GM18505 (cell line): ENCODE measurements at regions not wholly inside any gene's neighbourhood (a gene's known extent, or its start where the extent isn't known, plus 50 kb on each side); places are given as distances from the start of the nearest gene placed in this dataset.
"Not testable (repeated sequence)": the region's sequence is repeated elsewhere in the genome, so short reads cannot be mapped to it uniquely, and the experiment has no call there.

ENCODE experiments used
- ATAC-seq: cut with Tn5 transposase; IDR thresholded peaks from one replicate; pipeline ENCODE4 v1.9.1; 2021; ENCODE audit not compliant: unreplicated experiment
- POLR2A ChIP-seq: IDR thresholded peaks from 4 replicates; pipeline ENCODE4 v1.6.1; 2011; ENCODE audit warnings: borderline replicate concordance; ENCODE audit not compliant: insufficient read depth, insufficient read length; ENCODE audit errors: extremely low read depth

DNA sequence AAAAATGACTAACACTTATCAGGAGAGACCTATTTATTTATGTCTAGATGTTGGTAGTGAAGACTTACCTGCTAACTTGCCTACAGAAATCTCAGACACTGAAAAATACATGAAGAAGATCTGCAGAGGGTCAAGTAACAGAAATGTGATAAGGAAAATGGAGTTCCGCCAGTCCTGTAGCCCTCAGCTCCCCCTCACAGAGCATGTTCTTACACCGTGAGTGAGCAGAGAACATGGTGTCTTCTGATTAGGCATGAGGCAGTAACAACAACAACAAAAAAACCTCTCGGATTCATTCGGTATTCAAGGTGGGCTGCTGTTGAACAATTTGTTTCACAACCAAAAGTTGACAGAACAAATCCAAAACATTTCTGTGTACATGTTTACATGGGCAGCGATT, 162.0 kb upstream of the SNX2 start:
- TF ChIP-seq POLR2A = no peak
- ATAC-seq = no peak

DNA sequence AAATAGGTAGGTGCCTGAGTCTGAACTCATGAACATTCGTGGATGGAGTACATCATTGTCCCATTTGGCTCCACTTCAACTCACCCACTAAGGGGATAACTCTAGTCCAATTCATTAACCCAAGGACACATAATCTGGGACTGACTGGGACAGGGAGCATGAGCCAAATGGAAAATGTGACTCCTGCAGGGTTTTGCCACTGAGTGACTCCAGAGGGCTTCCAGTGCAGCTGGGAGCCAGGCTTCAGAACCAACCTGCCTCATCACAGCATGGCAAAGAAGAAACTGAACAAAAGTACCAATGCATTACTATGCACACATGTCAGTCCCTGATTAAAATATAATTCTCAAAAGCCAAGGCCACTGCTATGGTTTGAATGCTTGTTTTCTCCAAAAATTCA, 159.7 kb upstream of the SNX2 start:
- TF ChIP-seq POLR2A = no peak
- ATAC-seq = no peak

DNA sequence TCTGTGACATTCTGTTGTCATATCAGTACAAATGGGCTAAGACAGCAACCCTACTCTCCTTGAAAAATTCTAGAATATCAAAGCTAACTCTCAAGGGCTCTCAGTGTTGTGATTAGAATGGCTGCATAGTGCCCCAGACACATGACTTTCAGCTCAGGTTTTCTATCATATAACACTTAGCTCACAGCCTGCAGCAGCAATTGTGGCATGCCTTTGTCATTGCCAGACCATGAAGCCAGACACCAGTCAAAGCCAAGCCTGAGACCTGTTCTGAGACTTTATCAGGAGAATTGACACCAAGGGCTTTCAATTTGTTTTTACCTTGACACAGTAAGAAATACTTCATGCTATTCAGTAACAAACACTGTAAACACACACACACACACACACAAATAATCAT, 159.0 kb upstream of the SNX2 start:
- no peak for TF ChIP-seq POLR2A
- ATAC-seq = no peak

DNA sequence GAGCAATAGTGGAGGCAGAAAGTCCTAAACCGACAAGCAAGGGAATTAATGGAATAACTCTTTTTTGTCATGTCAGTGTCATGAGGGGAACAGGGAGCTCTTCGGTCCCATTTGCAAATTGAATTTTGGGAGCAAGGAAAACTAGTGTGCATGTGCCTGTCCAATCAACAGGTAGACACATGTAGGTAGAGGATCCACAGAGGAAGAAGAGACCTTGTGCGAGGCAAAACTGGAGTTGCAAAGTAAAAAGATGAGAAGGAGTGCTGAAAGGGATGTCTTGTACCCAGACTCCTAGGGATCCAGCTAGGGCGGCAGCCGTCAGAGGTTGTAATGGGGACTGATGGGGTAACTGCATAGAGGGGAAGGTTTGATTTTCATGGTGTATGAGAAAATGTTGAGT, 156.8 kb upstream of the SNX2 start:
- ATAC-seq = not testable (repeated sequence)

DNA sequence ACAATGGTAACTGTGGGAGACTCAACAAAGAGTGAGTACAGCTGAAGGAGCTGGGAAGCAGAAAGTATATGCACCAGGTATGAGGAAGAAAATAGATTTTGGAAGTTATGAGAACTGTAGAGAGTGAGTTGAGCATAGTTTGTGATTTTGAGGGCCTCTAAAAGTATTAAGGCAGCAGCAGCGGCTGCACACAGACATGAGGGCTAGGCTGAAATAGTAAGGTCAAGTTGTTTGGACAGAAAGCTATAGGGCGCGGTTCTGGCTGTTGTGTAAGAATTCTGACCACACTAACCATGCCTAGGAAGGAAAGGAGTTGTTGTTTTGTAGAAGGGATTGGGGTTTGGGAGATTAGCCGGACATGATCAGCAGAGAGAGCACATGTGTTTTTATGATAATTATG, 154.1 kb upstream of the SNX2 start:
- not testable (repeated sequence) for ATAC-seq

DNA sequence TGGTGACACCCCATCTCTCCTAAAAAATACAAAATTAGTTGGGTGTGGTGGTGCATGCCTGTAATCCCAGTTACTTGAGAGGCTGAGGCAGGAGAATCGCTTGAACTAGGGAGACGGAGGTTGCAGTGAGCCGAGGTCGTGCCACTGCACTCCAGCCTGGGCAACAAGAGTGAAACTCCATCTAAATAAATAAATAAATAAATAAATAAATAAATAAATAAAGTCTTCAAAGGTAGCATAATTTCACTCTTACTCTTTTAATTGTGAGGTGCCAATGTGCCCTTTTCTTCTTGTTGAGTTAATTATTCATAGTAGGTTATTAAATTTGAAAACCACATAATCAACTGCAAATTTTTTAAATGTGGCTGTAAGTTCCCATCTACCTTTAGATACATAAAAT, 146.2 kb upstream of the SNX2 start:
- not testable (repeated sequence) for ATAC-seq

DNA sequence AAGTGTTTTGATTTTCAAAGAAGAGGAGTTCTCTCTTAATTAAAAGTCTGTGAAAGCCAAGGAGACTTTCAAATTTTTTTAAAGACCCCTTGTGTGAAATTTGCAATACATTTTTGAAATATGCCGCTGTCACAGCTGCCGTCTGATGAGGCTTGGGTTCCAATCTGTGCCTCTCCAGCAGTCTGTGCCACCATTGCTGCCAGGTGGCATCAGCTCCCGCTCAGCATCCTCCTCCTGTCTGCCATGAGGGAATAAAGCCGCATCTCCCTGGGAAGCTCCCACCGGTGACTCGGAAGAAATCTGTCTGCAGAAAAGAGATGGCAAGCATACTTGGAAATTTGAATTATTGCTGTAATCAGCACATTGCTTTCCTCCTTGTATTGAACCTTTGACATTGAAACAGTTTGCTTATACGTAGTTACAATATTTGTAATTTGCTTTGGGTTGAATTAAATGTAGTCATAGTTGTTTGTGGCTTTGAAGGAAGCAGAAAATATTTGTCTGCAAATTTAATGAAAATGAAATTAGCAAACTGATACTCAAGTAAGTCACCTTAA, 145.7 kb upstream of the SNX2 start:
- no peak for TF ChIP-seq POLR2A
- no peak for ATAC-seq

DNA sequence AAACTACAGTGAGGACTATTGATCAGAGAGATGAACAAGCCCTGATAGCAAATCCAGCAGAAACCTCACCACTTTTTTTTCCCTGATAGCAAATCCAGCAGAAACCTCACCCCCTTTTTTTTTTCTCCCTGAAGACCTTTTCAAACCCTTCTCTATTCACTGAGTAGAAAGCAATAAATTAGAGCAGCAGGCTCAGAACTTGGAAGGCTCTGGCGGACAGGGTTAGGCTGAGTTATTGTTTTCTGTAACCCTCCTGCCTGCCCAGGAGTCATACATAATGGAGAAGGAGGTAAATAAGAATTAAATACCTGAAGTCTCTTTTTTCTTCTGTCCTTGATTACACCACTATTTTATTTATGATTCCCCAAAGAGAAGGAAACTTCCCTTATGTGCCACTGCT, 136.3 kb upstream of the SNX2 start:
- TF ChIP-seq POLR2A = no peak
- ATAC-seq = no peak

DNA sequence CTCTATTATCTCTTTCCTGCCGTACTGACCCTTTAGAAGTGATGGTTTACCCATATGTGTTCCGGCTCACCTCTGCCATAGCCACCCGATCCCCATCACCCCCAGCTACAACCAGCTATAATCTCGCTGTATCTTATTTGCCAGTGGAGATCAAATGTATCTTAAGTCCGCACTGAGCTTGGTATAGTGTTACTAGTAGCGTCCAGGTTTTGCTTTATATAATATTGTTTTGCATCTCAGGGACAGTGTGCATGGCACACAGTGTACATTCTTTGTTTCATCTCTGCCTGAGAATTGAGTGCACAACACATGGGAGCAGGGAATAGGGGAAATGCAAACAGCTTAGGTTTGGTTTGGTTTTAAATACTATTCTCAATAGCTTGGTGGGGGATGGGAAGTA, 135.8 kb upstream of the SNX2 start:
- no peak for TF ChIP-seq POLR2A
- no peak for ATAC-seq

DNA sequence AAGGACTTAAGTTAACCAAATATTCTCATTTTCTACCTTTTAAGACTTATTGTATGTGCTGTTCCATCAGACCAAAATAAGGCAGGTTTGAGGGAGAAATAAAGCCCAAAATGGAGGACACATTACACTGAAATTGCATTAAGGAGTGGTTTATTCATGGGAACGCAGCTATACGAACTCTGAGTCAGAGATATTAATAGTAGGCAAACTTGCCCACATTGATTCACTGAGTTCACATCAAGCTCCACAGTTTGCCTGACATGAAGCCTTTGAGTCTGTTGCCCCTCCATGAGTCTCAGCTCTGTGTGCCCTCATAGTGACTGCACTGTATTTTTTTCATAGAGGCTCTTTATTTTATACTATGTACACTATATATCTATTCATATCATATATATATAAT, 135.0 kb upstream of the SNX2 start:
- no peak for ATAC-seq

DNA sequence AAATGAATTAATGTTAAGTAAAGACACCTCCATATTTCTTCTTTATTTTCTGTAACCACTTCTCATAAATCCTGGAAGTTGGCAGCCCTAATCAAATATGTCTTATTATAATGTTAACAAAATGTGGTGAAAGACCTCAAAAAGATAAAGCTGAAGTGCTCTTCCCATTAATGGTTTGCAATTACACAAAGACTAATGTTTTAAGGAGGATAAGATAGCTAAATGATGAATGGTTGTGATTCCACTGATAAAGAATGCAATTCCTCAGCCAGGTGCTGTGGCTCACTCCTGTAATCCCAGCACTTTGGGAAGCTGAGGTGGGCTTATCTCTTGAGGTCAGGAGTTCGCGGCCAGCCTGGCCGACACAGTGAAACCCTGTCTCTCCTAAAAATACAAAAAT, 125.8 kb upstream of the SNX2 start:
- ATAC-seq = no peak
- TF ChIP-seq POLR2A = no peak

More for the DNA sequence above, 135.0 kb upstream of the SNX2 start:
- no peak for TF ChIP-seq POLR2A

DNA sequence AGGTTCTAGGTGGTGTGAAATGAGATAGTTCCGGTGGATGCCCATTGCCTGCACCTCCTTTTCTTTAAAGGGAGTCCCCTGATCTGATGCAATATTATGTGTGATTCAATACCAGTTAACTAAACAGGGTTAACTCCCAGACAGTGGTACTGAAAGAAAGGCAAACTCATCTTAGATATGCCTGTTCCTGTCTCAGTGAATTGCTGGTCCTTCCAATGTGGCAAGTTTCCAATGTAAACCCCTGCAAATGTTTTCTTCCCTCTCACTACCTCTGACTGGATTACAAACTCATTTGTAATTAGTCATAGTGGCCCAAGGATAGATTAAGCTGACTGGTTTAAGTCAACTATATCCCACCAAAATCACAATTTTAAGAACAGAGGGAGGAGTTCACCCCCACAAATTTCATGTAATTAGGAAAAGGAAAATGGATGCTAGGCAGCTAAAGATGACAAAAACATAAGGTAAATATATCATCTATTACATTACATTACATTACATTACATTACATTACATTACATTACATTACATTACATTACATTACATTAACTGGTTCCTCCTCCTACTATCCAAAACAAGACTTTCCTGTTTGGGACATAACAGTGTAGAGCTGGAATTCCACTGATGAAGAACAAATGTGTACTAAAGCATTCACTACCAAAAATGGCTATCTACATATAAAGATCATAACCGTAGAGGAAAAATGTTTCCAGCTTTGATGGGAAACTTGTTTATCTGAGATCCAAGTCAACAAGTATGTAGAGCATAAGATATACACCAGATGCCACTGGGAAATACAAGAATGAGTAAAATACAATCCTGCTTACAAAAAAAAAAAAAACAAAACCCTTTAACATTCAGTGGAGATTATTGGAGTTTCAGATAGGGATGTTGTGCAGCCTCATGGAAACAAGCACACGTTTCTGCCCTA, 121.5 kb upstream of the SNX2 start:
- no peak for TF ChIP-seq POLR2A
- no peak for ATAC-seq

DNA sequence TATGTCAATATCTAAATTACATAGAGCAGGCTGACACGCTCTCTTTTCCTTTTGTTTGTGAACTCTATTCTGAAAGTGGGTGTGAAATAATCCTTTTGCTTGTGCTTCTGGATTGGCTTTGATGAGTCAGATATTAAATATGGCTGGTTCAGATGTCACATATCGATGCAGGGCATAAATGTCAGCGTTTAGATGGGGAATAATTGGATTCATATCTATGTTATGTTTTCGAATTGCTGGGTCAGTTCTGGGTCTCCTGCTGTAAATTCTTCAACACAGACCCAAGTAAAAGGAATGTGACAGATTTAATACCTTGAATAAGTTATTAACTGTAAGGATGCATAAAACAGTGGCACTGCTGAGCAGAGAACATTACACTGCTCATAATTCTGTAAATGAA, 118.7 kb upstream of the SNX2 start:
- TF ChIP-seq POLR2A = no peak
- ATAC-seq = no peak

DNA sequence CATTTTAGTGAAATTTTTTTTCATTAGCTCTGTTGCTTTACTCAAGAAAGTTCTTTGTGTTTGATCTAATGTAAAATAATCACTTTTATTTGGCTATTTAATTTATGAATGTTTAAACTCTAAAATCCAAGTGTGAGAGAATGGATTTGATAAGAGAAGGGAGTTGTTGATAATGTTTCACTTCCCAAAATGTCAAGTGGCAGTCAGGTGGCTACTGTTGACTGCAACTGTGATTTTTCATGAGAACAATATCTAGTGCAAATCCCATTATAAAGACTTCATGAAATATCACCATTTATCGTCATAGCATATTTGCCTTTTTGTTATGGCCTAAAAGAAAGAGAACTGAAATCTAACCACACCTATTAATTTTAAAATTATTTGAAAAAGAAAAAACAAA, 118.3 kb upstream of the SNX2 start:
- no peak for TF ChIP-seq POLR2A

DNA sequence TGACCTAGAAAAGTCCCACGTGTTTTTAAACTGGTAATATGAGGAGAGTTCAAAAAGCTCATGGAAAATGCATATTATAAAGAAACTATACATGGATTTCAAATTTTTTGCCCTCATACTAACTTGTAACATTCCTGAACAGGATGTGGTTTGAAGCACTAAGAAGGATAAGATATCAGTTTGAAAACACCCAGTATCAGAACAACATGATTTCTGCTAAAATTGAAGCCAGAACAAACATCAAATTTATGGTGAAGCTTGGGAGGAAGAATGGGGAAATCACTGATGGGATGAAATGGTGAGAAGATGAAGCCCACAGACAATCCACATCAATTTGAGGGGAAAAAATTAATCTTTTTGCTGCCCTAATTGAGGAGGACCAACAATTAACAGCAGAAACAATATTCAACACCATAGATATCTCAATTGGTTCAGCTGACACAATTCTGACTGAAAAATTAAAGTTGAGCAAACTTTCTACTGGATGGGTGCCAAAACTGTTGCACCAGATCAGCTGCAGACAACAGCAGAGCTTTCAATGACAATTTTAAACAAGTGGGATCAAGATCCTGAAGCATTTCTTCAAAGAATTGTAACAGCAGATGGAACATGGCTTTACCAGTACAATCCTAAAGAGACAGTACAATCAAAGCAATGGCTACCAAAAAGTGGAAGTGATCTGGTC, 113.2 kb upstream of the SNX2 start:
- no peak for ATAC-seq
- no peak for TF ChIP-seq POLR2A

More for the DNA sequence above, 118.3 kb upstream of the SNX2 start:
- ATAC-seq = no peak

DNA sequence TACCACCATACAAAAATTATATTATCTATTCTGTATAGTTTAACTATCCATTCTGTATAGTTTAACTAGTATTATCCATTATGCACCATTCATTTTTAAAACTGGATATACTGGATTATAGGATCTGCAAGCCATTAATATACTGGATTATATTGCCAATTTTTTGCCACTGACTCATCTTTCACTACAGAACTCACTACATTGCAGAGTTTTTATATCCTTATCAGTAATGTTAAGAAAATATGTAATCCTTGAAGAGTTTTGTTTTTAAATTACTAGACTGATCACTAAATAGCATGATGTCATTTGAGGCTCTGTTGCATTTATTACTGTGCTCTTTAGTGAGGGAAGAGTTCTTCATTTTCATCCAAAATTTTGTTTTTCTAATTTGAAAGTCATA, 109.8 kb upstream of the SNX2 start:
- ATAC-seq = no peak
- TF ChIP-seq POLR2A = no peak
